ENCODE measurements at regions not wholly inside any gene's neighbourhood (a gene's known extent, or its start where the extent isn't known, plus 50 kb on each side); places are given as distances from the start of the nearest gene placed in this dataset.

- TF ChIP-seq CTCF (IDR thresholded peaks at IDR 0.05) (no peak), POLR2A (IDR thresholded peaks at IDR 0.05) (no peak)
Measured at GRCh38 chr14:46574221-46574977, 77.2 kb downstream of the RPL10L start.

Data from Peyer's patch (tissue), 4 donors.